Dedifferentiated amniotic fluid mesenchymal stem cell (primary cell): ENCODE measurements at regions not wholly inside any gene's neighbourhood (a gene's known extent, or its start where the extent isn't known, plus 50 kb on each side); places are given as distances from the start of the nearest gene placed in this dataset.

Experiments used
- DNase-seq: peaks from one replicate; pipeline ENCODE4 v3.0.0-alpha.2; 2016; ENCODE audit errors: extremely low spot score

- DNase-seq: no peak
Observed at GRCh38 chr20:23138226-23138625, 52.1 kb upstream of the CD93 start.

- no peak for DNase-seq
Observed at GRCh38 chr20:23136893-23137745, 51.0 kb upstream of the CD93 start.

GRCh38 chr20:23135449-23136420, 49.6 kb upstream of the CD93 start:
- DNase-seq: no peak
